RWPE2 (cell line): ENCODE measurements at regions not wholly inside any gene's neighbourhood (a gene's known extent, or its start where the extent isn't known, plus 50 kb on each side); places are given as distances from the start of the nearest gene placed in this dataset.
"Not testable (repeated sequence)": the region's sequence is repeated elsewhere in the genome, so short reads cannot be mapped to it uniquely, and the experiment has no call there.

Experiments
- ATAC-seq: fragments of 200-7000 bp; cut with Tn5 transposase; 3 replicates; pipeline ENCODE4 v1.9.1; 2021; ENCODE audit warnings: low read depth
- DNase-seq: peaks from one replicate; pipeline ENCODE4 v3.0.0-alpha.2; 2020; ENCODE audit warnings: low spot score
- H3K27ac ChIP-seq: fragments of 450-650 bp; 2 replicates; pipeline ENCODE4 v1.5.1; 2017; ENCODE audit warnings: mild to moderate bottlenecking; ENCODE audit not compliant: poor library complexity, severe bottlenecking
- H3K27me3 ChIP-seq: fragments of 250-450 bp; sonication (Bioruptor Pico); 2 replicates; pipeline ENCODE4 v1.5.1; 2021; ENCODE audit warnings: mild to moderate bottlenecking, moderate library complexity; ENCODE audit not compliant: insufficient read depth, poor library complexity, severe bottlenecking
- H3K36me3 ChIP-seq: fragments of 250-450 bp; sonication (Bioruptor Pico); 2 replicates; pipeline ENCODE4 v1.5.1; 2020; ENCODE audit warnings: low read depth, mild to moderate bottlenecking, moderate library complexity
- H3K4me1 ChIP-seq: fragments of 250-450 bp; sonication (Bioruptor Pico); 2 replicates; pipeline ENCODE4 v1.5.1; 2021; ENCODE audit warnings: mild to moderate bottlenecking, moderate library complexity; ENCODE audit not compliant: insufficient read depth, poor library complexity, severe bottlenecking
- H3K4me3 ChIP-seq: fragments of 250-450 bp; sonication (Bioruptor Pico); 2 replicates; pipeline ENCODE4 v1.5.1; 2021; ENCODE audit warnings: mild to moderate bottlenecking, moderate library complexity; ENCODE audit not compliant: severe bottlenecking
- H3K9me3 ChIP-seq: fragments of 250-450 bp; sonication (Bioruptor Pico); 2 replicates; pipeline ENCODE4 v1.5.1; 2021; ENCODE audit warnings: mild to moderate bottlenecking, moderate library complexity; ENCODE audit not compliant: severe bottlenecking

GRCh38 chr14:105720852-105721601 lies 194.6 kb downstream of the TMEM121 start:
- H3K4me3 ChIP-seq, H3K9me3 ChIP-seq, H3K27me3 ChIP-seq, ATAC-seq, H3K36me3 ChIP-seq, H3K4me1 ChIP-seq, H3K27ac ChIP-seq: not testable (repeated sequence)
- DNase-seq: peak; percentile 47

- not testable (repeated sequence) for ATAC-seq, H3K27ac ChIP-seq, H3K36me3 ChIP-seq, H3K27me3 ChIP-seq, H3K4me3 ChIP-seq, H3K9me3 ChIP-seq, H3K4me1 ChIP-seq
- DNase-seq: peak; percentile 64
Measured at GRCh38 chr14:105721602-105721970, 195.2 kb downstream of the TMEM121 start.

- not testable (repeated sequence) for ATAC-seq, H3K27me3 ChIP-seq, H3K36me3 ChIP-seq, H3K4me1 ChIP-seq, H3K27ac ChIP-seq, H3K4me3 ChIP-seq, H3K9me3 ChIP-seq
- DNase-seq: peak; percentile 57
Measured at GRCh38 chr14:105721996-105722709, 195.8 kb downstream of the TMEM121 start.

- H3K27ac ChIP-seq, H3K4me1 ChIP-seq, H3K4me3 ChIP-seq, H3K9me3 ChIP-seq, ATAC-seq, H3K36me3 ChIP-seq, H3K27me3 ChIP-seq: not testable (repeated sequence)
- peak; percentile 44 for DNase-seq
Measured at GRCh38 chr14:105723271-105723670, 196.9 kb downstream of the TMEM121 start.

GRCh38 chr14:105723776-105724175 lies 197.4 kb downstream of the TMEM121 start:
- H3K36me3 ChIP-seq, H3K4me3 ChIP-seq, H3K27ac ChIP-seq, H3K27me3 ChIP-seq, H3K4me1 ChIP-seq, H3K9me3 ChIP-seq, ATAC-seq: not testable (repeated sequence)
- DNase-seq: peak; percentile 46

- not testable (repeated sequence) for H3K27ac ChIP-seq
Measured at GRCh38 chr14:105729825-105730368, 203.5 kb downstream of the TMEM121 start.

GRCh38 chr14:105730731-105731130 lies 204.3 kb downstream of the TMEM121 start:
- H3K27me3 ChIP-seq, H3K4me1 ChIP-seq, DNase-seq, H3K9me3 ChIP-seq, ATAC-seq, H3K36me3 ChIP-seq, H3K4me3 ChIP-seq, H3K27ac ChIP-seq: not testable (repeated sequence)

More at GRCh38 chr14:105729825-105730368, 203.5 kb downstream of the TMEM121 start:
- H3K36me3 ChIP-seq, H3K9me3 ChIP-seq, H3K4me3 ChIP-seq, H3K27me3 ChIP-seq, H3K4me1 ChIP-seq, DNase-seq: not testable (repeated sequence)
- 0 out of 3 replicates have a peak, but pooled peaks have one; percentile 21 for ATAC-seq

GRCh38 chr14:105731221-105731985 lies 205.0 kb downstream of the TMEM121 start:
- not testable (repeated sequence) for H3K36me3 ChIP-seq, ATAC-seq, H3K4me3 ChIP-seq, H3K9me3 ChIP-seq, H3K27ac ChIP-seq, H3K27me3 ChIP-seq, H3K4me1 ChIP-seq
- peak; percentile 52 for DNase-seq
